Duodenal mucosa (tissue), 2 donors: ENCODE measurements at regions not wholly inside any gene's neighbourhood (a gene's known extent, or its start where the extent isn't known, plus 50 kb on each side); places are given as distances from the start of the nearest gene placed in this dataset.

Experiments used
- H3K27ac ChIP-seq: one replicate; pipeline ENCODE4 v1.7.0; 2013; ENCODE audit warnings: low read depth, low read length
- H3K27me3 ChIP-seq, 2 donors: one replicate each; pipeline ENCODE4 v1.7.0; 2013; ENCODE audit warnings: low read length in 2 of 2, control low read depth in 1 of 2; ENCODE audit not compliant: insufficient read depth in 2 of 2, control insufficient read depth in 1 of 2
- H3K36me3 ChIP-seq, 2 donors: one replicate each; pipeline ENCODE4 v1.7.0; 2013; ENCODE audit warnings: low read length in 2 of 2, control low read depth in 1 of 2; ENCODE audit not compliant: insufficient read depth in 2 of 2, control insufficient read depth in 1 of 2
- H3K4me1 ChIP-seq, 2 donors: one replicate each; pipeline ENCODE4 v1.7.0; 2013; ENCODE audit warnings: low read length in 2 of 2, control low read depth in 1 of 2; ENCODE audit not compliant: insufficient read depth in 2 of 2, control insufficient read depth in 1 of 2
- H3K4me3 ChIP-seq, 2 donors: one replicate each; pipeline ENCODE4 v1.7.0; 2013; ENCODE audit warnings: low read length in 2 of 2, low read depth in 1 of 2
- H3K9ac ChIP-seq, 2 donors: one replicate each; pipeline ENCODE4 v1.7.0; 2013; ENCODE audit warnings: low read length in 2 of 2, low read depth in 1 of 2
- H3K9me3 ChIP-seq, 2 donors: one replicate each; pipeline ENCODE4 v1.7.0; 2013; ENCODE audit warnings: low read length in 2 of 2, control low read depth in 1 of 2; ENCODE audit not compliant: control insufficient read depth in 1 of 2

DNA sequence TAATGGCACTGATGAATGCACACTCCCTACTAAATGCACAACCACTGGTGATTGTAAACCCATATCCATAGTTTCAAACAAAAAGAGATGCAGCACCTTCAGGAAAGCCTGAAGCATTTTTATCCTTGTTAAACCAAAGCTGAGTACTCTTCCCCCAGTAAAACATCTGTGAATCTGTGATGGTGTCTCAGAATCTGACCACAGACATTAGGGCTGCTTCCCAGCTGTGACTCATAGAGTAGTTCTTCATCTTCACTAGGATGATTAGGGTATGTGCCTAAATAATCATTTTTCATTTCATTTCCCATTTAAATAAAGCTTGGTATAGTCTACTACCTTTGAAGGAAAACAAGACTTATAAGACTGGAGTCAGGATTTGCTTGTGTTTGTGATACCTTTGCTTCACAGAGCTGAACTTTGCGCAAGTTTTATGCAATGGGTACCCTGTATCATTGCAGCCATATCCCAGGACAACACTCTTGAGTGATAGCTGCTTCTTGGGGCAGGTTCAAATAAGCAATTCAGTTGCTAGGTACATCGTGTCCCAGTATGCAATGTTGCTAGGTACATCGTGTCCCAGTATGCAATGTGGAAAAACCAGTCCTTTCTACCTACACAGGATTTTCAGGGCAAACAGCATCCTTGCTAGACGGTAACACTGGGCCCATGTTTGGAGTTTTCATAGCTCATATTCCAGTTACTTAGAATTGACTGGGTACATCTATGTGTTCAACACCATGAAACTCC lies 277.1 kb downstream of the IRS2 start:
- H3K27ac ChIP-seq = no peak overlapping the region
- H3K27me3 ChIP-seq = no peaks in the 10 kb centered on the region
- no peaks in the 10 kb centered on the region for H3K4me1 ChIP-seq
- no peak overlapping the region for H3K9ac ChIP-seq
- no peaks in the 10 kb centered on the region for H3K9me3 ChIP-seq
- H3K4me3 ChIP-seq = no peak overlapping the region
- no peaks in the 10 kb centered on the region for H3K36me3 ChIP-seq

DNA sequence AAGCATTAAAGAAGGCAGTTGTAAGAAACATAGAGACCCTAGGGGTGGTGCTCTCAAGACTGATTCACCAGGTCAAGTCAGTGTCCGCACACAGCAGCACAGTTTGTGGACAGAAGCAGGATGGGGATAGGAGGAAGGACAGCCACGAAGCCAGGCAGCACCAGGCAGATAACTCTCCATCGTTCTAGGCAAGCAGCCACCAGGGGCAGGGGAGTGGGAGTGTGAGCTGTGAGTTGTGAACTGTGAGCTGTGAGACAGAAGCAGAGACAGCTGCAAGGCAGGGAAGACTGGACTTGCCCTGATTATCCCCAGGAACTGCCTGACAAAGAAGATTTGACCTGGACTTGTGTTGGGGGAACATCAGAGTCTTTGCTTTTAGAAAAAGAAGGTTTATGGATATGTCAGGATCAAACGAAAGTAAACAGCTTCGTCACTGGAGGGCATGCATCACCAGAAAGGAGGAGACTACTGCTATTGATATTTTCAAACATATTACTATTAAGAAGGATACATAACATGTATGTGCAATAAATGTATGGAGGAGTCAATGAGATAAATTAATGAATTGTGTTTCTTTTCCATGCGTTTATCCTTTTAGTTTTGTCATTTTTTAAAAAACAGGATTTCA lies 286.1 kb downstream of the IRS2 start:
- no peak overlapping the region for H3K9ac ChIP-seq
- no peak overlapping the region for H3K27ac ChIP-seq
- peaks cover 0 to 12% of the 10 kb centered on the region in 2 donors for H3K27me3 ChIP-seq
- no peaks in the 10 kb centered on the region for H3K4me1 ChIP-seq
- H3K9me3 ChIP-seq = no peaks in the 10 kb centered on the region
- no peaks in the 10 kb centered on the region for H3K36me3 ChIP-seq
- H3K4me3 ChIP-seq = no peak overlapping the region

DNA sequence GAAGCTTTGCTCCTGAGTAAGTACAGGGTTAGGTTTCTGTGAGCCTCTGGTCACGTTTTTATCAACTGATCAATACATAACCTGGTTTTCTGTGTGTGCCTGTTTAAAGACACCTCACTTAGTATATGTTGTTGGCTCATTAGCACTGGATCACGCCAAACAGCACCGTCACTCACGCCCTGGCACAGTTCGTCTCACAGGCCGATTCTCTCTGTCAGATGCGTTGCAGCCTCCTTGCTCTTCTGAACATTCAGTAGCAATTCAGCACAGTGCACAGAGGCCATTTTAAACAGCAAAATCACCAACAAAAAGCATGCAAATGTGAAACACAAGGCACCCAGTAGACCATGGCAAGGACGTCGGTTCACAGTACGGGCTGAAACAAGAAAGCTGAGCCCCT lies 288.5 kb downstream of the IRS2 start:
- H3K27ac ChIP-seq = no peak overlapping the region
- H3K4me3 ChIP-seq = no peak overlapping the region
- H3K27me3 ChIP-seq = peaks cover 0 to 12% of the 10 kb centered on the region in 2 donors
- H3K4me1 ChIP-seq = no peaks in the 10 kb centered on the region
- H3K9ac ChIP-seq = no peak overlapping the region
- no peaks in the 10 kb centered on the region for H3K36me3 ChIP-seq
- H3K9me3 ChIP-seq = no peaks in the 10 kb centered on the region

DNA sequence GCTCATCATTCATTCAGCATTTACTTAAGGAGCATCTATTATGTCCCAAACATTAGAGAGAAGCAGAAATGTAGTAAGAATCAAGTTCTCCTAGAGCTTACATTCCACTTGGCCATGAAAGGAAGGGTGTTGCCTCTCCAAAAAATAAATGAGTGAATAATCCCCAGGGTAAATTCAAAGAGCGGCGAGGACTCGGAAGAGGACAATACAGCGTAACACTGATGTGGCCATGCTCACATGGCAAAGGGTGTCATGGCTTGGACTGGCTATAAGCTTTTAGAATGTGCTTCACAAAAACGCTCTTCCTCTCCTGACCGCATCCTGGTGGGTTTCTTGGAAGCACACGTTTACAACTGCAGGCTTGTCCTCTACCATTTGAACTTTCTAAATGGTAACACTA lies 290.2 kb downstream of the IRS2 start:
- Histone ChIP-seq H3K4me3 (no peak overlapping the region), H3K9me3 (no peaks in the 10 kb centered on the region), H3K27me3 (peaks cover 0 to 12% of the 10 kb centered on the region in 2 donors), H3K36me3 (no peaks in the 10 kb centered on the region), H3K27ac (no peak overlapping the region), H3K9ac (no peak overlapping the region), H3K4me1 (no peaks in the 10 kb centered on the region)

DNA sequence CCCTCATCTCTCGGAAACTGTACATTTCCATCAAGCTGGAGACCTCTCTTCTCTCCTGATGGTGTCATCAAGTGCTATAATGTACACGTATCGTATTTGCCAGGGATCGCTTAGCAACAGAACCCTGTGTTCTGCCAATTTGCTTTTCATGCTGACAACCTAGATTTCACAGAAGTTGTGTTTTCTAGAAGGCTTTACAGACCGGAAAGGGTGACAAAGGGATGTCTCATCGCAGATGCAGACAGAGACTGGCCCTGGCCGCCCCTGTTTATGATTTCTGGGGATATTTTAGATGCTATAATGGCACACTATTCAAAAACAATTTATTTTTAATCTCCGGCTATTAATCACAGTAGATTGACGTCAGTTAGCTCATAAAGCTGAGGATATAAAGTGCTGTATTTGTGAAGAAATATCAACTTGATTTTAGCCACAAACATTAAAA lies 291.4 kb downstream of the IRS2 start:
- Histone ChIP-seq H3K9me3 (no peaks in the 10 kb centered on the region), H3K4me3 (no peak overlapping the region), H3K27ac (no peak overlapping the region), H3K9ac (no peak overlapping the region), H3K27me3 (peaks cover 0 to 12% of the 10 kb centered on the region in 2 donors), H3K36me3 (no peaks in the 10 kb centered on the region), H3K4me1 (no peaks in the 10 kb centered on the region)

DNA sequence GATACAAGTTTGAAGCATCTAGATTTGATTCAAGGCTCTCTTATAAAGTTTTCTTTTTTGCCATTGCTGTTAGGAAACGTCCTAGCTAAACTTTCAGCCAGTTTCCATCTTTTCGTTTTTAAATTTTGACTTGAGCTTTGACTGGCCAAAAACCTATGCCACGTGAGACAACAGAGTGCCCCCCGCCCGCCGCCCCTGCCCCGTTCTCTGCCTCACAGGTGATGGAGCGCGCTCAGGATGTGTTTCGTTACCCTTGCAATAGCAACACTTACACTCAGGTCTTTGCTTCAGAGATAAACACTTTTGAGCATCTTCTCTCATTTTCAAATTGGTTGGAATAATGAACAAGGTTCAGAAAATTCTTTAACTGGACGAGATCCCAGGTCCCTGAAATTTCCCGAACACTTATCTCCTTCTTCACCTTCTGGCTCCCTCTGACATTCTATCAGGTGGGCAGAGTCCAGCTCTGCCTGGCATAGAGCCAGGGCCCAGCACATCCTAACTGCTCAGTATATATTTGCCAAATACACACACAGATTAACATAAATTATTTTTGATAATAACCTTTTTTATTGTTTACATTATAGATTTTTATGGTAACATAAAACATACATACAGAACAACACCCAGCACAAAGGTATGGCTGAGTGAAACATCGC lies 301.1 kb downstream of the IRS2 start:
- no peaks in the 10 kb centered on the region for H3K36me3 ChIP-seq
- H3K27me3 ChIP-seq = no peaks in the 10 kb centered on the region
- no peaks in the 10 kb centered on the region for H3K4me1 ChIP-seq
- no peak overlapping the region for H3K4me3 ChIP-seq
- H3K9me3 ChIP-seq = no peaks in the 10 kb centered on the region
- H3K9ac ChIP-seq = no peak overlapping the region
- no peak overlapping the region for H3K27ac ChIP-seq

DNA sequence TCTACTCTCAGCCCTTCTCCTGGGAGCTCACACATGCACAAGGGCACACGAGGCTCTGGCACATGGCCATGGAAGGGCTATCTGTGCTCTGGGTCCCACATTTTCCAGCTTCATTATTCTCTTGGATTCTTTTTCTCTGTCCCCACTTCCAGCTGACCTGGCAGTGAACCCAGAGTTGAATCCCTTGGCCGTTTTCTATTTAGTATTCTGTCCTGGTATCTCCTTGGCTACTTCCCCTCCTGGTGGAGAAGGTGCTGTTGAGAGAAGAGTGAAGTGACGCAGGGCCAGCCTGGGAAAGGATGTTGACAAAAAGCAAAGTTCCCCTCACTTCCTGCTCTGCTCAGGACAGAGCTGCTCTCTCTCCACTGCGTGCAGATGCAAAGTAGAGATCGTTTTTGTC lies 303.1 kb downstream of the IRS2 start:
- Histone ChIP-seq H3K4me3 (no peak overlapping the region), H3K9ac (no peak overlapping the region), H3K27me3 (no peaks in the 10 kb centered on the region), H3K4me1 (no peaks in the 10 kb centered on the region), H3K27ac (no peak overlapping the region), H3K9me3 (no peaks in the 10 kb centered on the region), H3K36me3 (no peaks in the 10 kb centered on the region)

DNA sequence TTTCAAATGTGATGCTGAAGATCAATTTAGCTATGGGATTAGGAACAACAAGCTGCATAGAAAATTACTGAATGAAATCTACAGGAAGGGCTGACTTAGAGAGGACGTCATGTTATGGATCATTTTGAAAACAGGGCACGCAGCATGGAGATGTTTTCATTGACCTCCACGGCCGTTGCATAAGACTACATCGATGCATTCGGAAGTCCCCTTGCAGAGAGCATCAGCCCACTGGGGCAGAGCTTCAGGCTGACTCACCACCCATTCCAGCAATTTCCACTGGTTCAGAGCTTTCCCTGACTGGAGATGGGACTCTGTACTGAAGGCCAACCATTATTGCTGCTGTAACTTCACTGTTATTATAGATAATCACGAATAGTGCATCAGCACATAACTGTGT lies 305.3 kb downstream of the IRS2 start:
- Histone ChIP-seq H3K4me1 (no peaks in the 10 kb centered on the region), H3K9me3 (no peaks in the 10 kb centered on the region), H3K36me3 (no peaks in the 10 kb centered on the region), H3K27me3 (no peaks in the 10 kb centered on the region), H3K9ac (no peak overlapping the region), H3K27ac (no peak overlapping the region), H3K4me3 (no peak overlapping the region)

DNA sequence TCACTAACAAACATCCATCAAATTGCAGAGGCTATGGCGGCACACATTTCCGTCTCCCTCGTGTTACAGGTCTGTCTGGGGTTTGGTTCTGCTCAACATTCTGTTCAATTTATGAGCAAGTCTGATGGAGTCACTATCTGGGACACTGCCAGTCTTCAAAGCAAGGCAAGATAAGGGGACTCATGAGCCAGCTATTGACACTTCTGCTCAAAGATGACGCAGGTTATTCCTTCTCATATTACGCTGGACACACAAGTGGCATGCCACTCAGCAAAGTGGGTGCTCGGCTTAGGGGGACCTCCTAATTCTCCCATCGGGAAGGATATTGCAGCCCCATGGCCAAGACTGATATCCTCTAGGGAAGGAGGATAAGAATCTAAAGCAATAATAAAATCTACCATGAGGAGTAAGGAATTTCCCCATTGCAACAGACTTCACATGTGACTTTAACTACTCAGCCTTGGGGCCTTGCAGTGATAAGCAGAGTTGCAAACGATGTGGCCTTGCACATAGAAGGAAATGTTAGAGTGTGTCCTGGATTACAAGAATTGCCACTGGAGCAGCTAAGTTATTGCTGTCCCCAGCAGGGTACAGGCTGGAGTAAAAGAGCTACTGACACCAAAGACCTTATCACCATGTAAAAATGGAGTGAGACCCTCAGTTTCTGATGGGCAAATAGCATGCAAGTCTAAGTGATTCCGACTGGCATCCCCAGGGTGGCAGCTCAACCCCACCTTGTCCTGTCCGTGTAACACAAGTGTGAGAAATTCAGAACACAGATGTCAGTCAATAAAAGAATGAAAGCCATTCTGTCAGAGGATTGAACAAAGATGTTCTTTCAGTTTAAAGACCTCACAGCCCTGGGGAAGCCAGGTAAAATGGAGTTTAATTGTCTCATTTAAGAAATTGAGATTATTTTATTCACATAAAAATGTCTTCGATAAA lies 306.1 kb downstream of the IRS2 start:
- Histone ChIP-seq H3K9me3 (no peaks in the 10 kb centered on the region), H3K27me3 (no peaks in the 10 kb centered on the region), H3K9ac (no peak overlapping the region), H3K4me3 (no peak overlapping the region), H3K4me1 (no peaks in the 10 kb centered on the region), H3K36me3 (no peaks in the 10 kb centered on the region), H3K27ac (no peak overlapping the region)
